ENCODE measurements at regions not wholly inside any gene's neighbourhood (a gene's known extent, or its start where the extent isn't known, plus 50 kb on each side); places are given as distances from the start of the nearest gene placed in this dataset.

GRCh38 chr3:193933451-193933850 lies 202.5 kb upstream of the HES1 start:
- intact Hi-C loops (cut with DNase I; ENCODE audit: low total_unique reads): no loop called here
- 95 to 100% methylated on average over 1 of the region's 1 CpG for WGBS, 2 donors
- TF ChIP-seq POLR2A (IDR thresholded peaks at IDR 0.05) (no peak), CTCF (IDR thresholded peaks at IDR 0.05) (no peak)
- H3K4me3 ChIP-seq (ENCODE audit: low read depth, poor library complexity, severe bottlenecking): no peak overlapping the region
- DNase-seq (ENCODE audit: low spot score in 2 of 2): no peak

GRCh38 chr3:193935916-193936315 lies 200.0 kb upstream of the HES1 start:
- TF ChIP-seq CTCF (IDR thresholded peaks at IDR 0.05) (no peak), POLR2A (IDR thresholded peaks at IDR 0.05) (no peak)
- no peak for DNase-seq (ENCODE audit: low spot score in 2 of 2)
- WGBS, 2 donors: 89 to 97% methylated on average over 1 of the region's 1 CpG
- intact Hi-C loops (cut with DNase I; ENCODE audit: low total_unique reads): no loop called here
- H3K4me3 ChIP-seq (ENCODE audit: low read depth, poor library complexity, severe bottlenecking): no peak overlapping the region

GRCh38 chr3:193938613-193939012 lies 197.3 kb upstream of the HES1 start:
- H3K4me3 ChIP-seq (ENCODE audit: low read depth, poor library complexity, severe bottlenecking): no peak overlapping the region
- TF ChIP-seq POLR2A (IDR thresholded peaks at IDR 0.05) (no peak), CTCF (IDR thresholded peaks at IDR 0.05) (no peak)
- DNase-seq (ENCODE audit: low spot score in 2 of 2): no peak
- intact Hi-C loops (cut with DNase I; ENCODE audit: low total_unique reads): no loop called here
- 85 to 89% methylated on average over 6 of the region's 6 CpGs for WGBS, 2 donors

- no peak for DNase-seq (ENCODE audit: low spot score in 2 of 2)
- 92 to 93% methylated on average over 4 of the region's 4 CpGs for WGBS, 2 donors
- intact Hi-C loops (cut with DNase I; ENCODE audit: low total_unique reads): no loop called here
- no peak overlapping the region for H3K4me3 ChIP-seq (ENCODE audit: low read depth, poor library complexity, severe bottlenecking)
- TF ChIP-seq CTCF (IDR thresholded peaks at IDR 0.05): no peak
- TF ChIP-seq POLR2A (IDR thresholded peaks at IDR 0.05): no peak
Measured at GRCh38 chr3:193939527-193939926, 196.4 kb upstream of the HES1 start.

GRCh38 chr3:193940526-193940925 lies 195.4 kb upstream of the HES1 start:
- DNase-seq (ENCODE audit: low spot score in 2 of 2): no peak
- WGBS, 2 donors: 59 to 69% methylated on average over 7 of the region's 7 CpGs
- no peak for TF ChIP-seq CTCF (IDR thresholded peaks at IDR 0.05)
- TF ChIP-seq POLR2A (IDR thresholded peaks at IDR 0.05): no peak
- intact Hi-C loops (cut with DNase I; ENCODE audit: low total_unique reads): no loop called here
- no peak overlapping the region for H3K4me3 ChIP-seq (ENCODE audit: low read depth, poor library complexity, severe bottlenecking)

GRCh38 chr3:193941486-193941885 lies 194.5 kb upstream of the HES1 start:
- no peak for DNase-seq (ENCODE audit: low spot score in 2 of 2)
- no peak overlapping the region for H3K4me3 ChIP-seq (ENCODE audit: low read depth, poor library complexity, severe bottlenecking)
- WGBS, 2 donors: 83 to 93% methylated on average over 10 of the region's 10 CpGs
- no peak for TF ChIP-seq CTCF (IDR thresholded peaks at IDR 0.05)
- TF ChIP-seq POLR2A (IDR thresholded peaks at IDR 0.05): no peak
- intact Hi-C loops (cut with DNase I; ENCODE audit: low total_unique reads): no loop called here

Measured in lower leg skin (tissue), 4 donors.